ENCODE measurements at regions not wholly inside any gene's neighbourhood (a gene's known extent, or its start where the extent isn't known, plus 50 kb on each side); places are given as distances from the start of the nearest gene placed in this dataset.

GRCh38 chr12:94807951-94808350 is 157.6 kb upstream of the TMCC3 start:
- no peaks in the 10 kb centered on the region for H3K27me3 ChIP-seq (ENCODE audit: insufficient read depth, low read length)
- no peaks in the 10 kb centered on the region for H3K4me1 ChIP-seq (ENCODE audit: control insufficient read depth in 1 of 2, insufficient read depth in 2 of 2, low read length in 2 of 2)
- TF ChIP-seq CTCF (IDR thresholded peaks at IDR 0.05 in 2 of 3, conservative IDR thresholded peaks at IDR 0.05 in 1 of 3; ENCODE audit: borderline replicate concordance in 1 of 3, insufficient read depth in 1 of 3, low read depth in 2 of 3, low read length in 2 of 3): no peak
- no peak for TF ChIP-seq POLR2AphosphoS5 (IDR thresholded peaks at IDR 0.05; ENCODE audit: low read depth, low read length)
- no peak for TF ChIP-seq EZH2phosphoT487 (IDR thresholded peaks at IDR 0.05; ENCODE audit: borderline replicate concordance)
- TF ChIP-seq CBX3 (IDR thresholded peaks at IDR 0.05; ENCODE audit: low read depth): no peak
- TF ChIP-seq TCF7L2 (IDR thresholded peaks at IDR 0.05; ENCODE audit: borderline replicate concordance, extremely low read depth, insufficient read depth, insufficient read length): no peak
- no peak for TF ChIP-seq MAX (IDR thresholded peaks at IDR 0.05)
- no peak for TF ChIP-seq ZFX (IDR thresholded peaks at IDR 0.05)
- no peak for TF ChIP-seq SP1 (IDR thresholded peaks at IDR 0.05; ENCODE audit: low read depth)
- no peak for TF ChIP-seq CEBPB (IDR thresholded peaks at IDR 0.05; ENCODE audit: low read depth)
- TF ChIP-seq SIN3A (IDR thresholded peaks at IDR 0.05; ENCODE audit: low read depth): no peak
- TF ChIP-seq EZH2 (IDR thresholded peaks at IDR 0.05): no peak
- TF ChIP-seq, protein P1, sequence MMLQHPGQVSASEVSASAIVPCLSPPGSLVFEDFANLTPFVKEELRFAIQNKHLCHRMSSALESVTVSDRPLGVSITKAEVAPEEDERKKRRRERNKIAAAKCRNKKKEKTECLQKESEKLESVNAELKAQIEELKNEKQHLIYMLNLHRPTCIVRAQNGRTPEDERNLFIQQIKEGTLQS (IDR thresholded peaks at IDR 0.05): no peak
- no peak for TF ChIP-seq ELF1 (IDR thresholded peaks at IDR 0.05; ENCODE audit: borderline replicate concordance, low read depth)
- no peak for TF ChIP-seq FOSL1 (IDR thresholded peaks at IDR 0.05; ENCODE audit: low read depth)
- no peak for TF ChIP-seq RAD21 (IDR thresholded peaks at IDR 0.05; ENCODE audit: low read depth)
- no peaks in the 10 kb centered on the region for H3K9me2 ChIP-seq (ENCODE audit: insufficient read depth)
- no peaks in the 10 kb centered on the region for H3K9me3 ChIP-seq (ENCODE audit: control insufficient read depth in 1 of 2, insufficient read depth in 1 of 2, low read depth in 1 of 2, low read length in 2 of 2)
- POLR2A ChIA-PET: no interaction called here
- ATAC-seq (no peak), DNase-seq (ENCODE audit: low read depth, low spot score) (no peak)
- no peak overlapping the region for H3K4me3 ChIP-seq (replicated peaks in 1 of 2; ENCODE audit: low read depth in 1 of 2, low read length in 2 of 2)
- RAD21 ChIA-PET (ENCODE audit: low non-redundant PET in 1 of 2, low total read pairs in 2 of 2, uncharacterized antibody in 2 of 2, unreplicated experiment in 2 of 2): no interaction called here
- no peaks in the 10 kb centered on the region for H4K20me1 ChIP-seq (ENCODE audit: insufficient read depth)
- H2AFZ ChIP-seq (ENCODE audit: low read depth, low read length, poor library complexity, severe bottlenecking): no peak overlapping the region
- no TSS peak for BruUV-seq (replicated peaks)
- H3K4me2 ChIP-seq (ENCODE audit: low read length): no peak overlapping the region
- no peaks in the 10 kb centered on the region for H3K36me3 ChIP-seq (ENCODE audit: control insufficient read depth in 1 of 2, insufficient read depth in 2 of 2, low read length in 2 of 2)
- H3K27ac ChIP-seq (ENCODE audit: low read depth, low read length): no peak overlapping the region
- intact Hi-C loops (cut with micrococcal nuclease): no loop called here
- H3K9ac ChIP-seq (ENCODE audit: low read length): no peak overlapping the region
- CTCF ChIA-PET: no interaction called here
- no peaks in the 10 kb centered on the region for H3K79me2 ChIP-seq (ENCODE audit: insufficient read depth, low read length)

Measured in HCT116 (cell line).